Inflammatory macrophage treated with lipopolysaccharide for 4 hours (primary cell): ENCODE measurements at regions not wholly inside any gene's neighbourhood (a gene's known extent, or its start where the extent isn't known, plus 50 kb on each side); places are given as distances from the start of the nearest gene placed in this dataset.

Source experiments
- DNase-seq: peaks from one replicate; pipeline ENCODE4 v3.0.0-alpha.2; 2020

DNA sequence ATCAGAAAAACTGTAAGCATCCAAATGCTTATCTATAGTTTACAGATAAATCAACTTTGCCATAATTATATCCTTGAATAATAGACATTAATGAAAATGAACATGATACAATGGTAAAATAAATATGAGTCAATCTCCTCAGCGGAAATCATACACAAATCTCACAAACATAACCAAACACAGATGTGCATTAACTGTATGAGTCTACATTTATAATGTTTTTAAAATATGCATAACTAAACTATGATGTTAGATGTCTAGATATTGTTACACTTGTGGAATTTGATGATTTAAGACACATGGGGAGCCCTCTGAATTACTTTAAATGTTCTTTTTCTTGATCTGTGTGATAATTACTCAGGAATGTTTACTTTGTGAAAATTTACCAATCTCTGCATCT lies 951.2 kb downstream of the TECRL start:
- no peak for DNase-seq

DNA sequence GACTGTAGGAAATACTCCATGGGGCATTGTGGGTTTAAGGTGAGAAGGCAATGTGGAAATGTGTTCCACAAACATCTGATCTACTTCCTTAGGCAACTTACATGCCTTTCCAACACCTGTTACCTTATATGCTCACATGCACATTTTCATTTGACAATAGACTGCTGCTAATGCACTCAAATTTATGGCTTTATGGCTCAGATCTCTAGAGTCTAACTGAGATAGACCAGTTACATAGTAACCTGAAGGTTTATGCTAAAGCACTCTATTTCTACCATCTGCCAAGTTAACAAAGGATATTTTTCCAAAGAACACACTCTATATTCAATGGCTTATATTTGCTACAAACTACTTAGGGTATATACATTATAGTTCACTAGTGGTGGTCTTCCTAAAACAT lies 969.0 kb downstream of the TECRL start:
- DNase-seq, result no peak

DNA sequence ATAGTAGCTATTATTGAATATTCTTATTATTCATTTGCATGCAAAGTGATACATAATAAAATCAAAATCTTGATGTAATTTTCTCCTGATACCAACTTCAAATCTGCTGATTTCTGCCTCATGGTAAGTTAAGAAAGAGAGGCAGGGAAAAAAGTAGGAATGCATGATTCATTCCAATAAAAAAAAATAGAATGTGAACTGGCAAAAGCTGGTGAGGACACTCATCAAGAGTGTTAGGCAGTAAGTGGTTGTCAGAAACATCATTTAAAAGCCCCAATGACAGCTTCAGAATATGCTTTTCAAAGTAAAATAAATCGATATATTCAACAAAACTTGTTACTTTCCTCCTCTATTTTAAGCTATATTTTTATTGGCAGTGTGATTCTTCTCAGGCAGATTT lies 979.1 kb downstream of the TECRL start:
- no peak for DNase-seq

DNA sequence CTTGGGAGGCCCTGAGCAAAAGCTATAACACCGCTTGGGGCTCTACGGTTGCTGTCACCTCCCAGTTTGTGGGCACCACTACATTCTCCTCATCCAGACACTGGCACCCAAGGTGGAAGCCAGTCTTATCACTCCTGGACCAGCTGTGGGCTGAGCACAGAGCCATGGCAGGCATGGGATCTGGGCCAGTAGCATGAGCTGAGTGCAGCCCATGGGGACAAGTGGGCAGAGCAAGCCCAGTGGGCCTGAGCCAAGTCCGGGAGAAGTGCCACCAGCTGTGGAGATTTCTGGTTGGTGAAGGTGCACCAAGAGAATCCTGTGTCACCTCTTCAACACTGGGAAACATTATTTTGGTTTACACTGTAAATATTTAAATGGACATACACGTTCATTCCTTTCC lies 1013.0 kb downstream of the TECRL start:
- DNase-seq, result no peak

DNA sequence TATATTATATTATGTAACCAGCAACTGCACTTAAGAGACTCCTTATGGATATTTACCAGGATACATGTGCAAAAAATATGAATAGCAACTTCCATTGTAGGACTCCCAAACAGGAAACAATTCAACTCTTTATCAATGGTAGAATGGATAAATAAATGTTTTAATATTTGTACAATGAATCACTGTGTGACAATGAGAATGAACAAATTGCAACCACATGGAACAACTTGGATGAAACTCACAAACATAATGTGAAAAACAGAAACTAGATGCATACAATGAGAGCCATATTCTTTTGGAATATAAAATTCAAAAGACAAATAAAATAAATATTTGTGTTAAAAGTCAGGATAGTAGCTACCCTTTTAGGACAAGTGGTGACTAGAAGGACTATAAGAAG lies 1015.7 kb downstream of the TECRL start:
- no peak for DNase-seq

DNA sequence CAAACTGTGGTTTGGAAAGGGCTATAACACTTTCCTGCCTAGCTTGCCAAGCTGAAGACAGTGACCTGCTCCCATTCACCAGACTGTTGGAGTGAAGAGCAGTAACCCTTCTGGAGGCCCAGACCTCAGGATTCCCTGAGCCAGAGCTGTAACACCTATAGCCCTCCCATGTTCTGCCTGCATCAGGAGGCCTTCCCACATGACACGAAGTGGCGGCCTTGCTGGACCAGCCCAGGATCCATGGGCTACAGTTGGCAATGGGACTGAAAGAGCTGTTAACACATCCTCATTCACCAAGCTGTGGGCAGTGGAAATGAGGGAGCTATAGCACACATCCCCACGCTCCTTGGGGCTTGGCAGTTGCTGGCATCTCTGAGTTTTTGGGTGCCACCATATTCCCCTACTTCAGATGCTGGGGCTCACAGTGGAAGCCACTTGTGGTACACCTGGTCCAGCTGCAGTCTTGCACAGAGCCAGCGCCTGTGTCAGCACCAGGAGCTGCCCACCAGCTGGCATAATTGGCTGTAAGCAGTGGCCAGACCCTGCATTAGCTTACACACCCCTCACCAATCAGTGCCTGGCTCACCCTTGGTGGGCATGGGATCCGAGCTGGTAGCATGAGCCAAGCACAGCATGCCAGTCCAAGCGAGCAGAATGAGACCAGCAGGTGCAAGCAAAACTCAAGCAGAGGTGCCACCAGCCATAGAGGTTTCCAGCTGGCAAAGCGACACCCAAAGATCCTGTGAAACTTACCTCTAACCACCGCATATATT lies 1029.3 kb downstream of the TECRL start:
- DNase-seq, result no peak

DNA sequence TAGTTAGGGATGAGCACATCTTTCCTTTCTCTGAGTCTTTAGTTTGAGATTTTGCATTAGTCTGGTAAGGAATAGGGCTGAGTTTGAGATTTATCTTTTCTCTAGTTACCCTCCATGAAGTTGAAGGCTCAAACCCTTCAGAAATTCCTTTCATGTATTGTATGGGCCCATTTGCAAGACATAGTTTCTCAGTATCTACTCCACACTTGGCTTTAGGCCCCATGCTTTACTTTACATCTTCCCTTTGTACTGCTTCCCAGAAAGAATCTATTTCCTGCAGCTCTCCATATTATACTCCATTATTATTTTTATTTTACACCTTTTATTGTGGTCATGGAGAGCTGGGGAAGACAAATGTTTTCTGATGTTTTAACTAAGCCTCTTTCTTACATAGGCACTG lies 1038.2 kb downstream of the TECRL start:
- no peak for DNase-seq

DNA sequence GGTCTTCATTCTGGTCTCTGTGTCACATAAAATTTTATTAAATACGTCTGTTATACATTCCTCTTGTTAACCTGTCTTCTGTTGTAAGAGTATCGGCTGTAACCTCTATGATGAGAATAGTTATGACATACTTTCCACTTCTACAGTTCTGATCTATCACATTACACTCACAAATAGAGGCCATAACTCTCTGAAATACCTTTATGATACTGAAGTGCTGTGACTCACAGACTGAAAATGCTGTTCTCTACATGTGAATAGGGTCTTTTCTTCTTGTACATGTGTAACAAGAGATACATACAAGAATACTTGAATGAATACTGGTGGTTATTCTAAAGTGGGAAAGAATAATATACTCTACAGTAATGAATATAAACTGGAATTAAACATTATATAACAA lies 1047.6 kb downstream of the TECRL start:
- no peak for DNase-seq

DNA sequence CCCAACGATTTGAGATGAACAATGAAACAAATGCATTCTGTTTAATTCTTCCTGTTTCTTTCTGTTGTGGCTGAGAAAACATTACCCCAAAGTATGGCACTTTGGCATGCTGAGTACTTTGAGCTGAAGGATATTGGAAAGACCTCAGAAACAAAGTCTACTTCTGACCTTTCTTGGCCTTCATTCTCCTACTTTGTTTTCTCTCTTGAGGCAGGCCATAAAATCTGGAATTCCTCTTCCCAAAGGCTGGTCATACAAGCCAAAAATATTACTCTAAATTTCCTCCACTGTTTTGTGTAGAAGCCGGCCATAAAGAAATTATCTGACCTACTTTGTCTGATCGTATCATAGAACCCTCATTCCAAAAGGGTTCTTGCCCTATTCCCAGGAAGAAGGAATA lies 1048.2 kb downstream of the TECRL start:
- DNase-seq, result no peak

DNA sequence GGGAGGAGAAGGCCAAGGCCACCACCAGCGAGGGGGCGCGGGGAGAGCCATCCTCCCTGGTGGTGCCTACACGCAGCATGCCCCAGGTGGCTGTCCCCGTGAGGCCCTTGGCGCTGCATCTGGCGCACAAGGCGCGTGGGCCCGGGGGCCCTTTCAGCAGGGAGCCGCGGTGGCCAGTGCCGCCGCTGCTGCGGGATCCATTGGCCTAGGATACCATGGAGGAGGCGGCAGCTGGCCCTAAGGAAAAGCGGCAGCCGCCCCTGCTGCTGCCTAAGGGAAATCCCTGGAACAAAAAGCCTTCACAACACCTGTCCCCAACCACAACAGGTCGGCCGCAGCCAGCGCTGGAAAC lies 1059.6 kb downstream of the TECRL start:
- DNase-seq, result no peak

DNA sequence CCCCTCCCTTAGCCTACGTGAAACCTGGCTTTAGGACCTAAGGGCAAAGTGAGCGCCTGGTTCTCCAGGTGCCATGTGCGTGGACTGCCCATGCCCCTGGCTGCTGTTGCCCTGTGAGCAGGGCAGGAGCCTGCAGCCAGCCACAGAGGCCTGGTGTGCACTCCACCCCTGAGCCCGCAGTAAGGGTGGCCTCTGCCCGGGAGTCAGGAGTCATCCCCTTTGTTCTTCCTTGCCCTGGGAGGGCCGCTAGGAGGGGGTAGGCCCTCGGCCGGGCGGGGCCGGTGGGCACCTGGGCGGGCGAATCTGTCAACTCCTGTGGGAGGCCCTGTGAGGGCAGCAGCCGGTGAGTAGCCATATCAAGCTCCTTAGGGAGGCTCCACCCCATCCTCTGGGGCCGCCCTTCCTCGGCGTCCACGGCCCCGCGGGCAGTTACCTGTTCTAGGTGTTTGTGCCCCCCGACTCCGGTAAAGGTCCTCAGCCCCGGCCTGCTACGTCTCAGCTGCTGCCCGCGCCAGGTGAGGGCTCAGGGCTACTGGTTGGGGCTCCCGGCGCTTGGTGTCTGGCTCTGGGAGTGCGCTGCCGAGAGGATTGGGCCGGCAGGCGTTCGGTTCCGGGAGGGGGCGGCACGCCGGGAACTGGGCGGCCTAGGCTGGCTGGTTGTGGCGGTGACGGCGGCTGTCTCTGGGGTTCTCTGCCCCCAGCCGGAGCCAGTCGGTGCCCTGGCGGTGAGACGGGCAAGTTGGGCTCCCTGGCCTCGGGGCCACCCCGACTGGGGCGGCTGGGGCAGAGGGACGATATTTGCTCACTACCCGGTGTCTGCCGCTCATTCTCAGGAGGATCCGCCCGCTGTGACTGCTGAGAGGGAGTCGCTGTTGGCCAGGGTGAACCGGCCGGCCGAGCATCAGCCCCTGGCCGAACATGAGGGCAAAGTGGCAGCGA lies 1060.2 kb downstream of the TECRL start:
- DNase-seq, result no peak

DNA sequence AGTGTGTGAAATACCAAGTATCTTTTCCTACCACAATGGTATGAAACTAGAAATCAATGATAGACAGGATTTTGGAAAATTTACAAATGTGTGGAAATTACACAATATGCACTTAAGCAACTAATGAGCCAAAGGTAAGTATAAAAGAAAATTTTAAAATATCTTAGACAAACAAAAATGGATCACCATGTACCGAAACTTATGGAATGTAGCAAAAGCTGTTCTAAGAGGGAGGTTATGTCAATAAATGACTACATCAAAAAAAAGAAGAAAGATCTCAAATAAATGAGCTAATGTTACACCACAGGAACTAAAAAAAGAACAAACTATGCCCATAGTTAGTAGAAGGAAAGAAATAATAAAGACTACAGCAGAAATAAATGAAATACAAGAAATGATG lies 1084.1 kb downstream of the TECRL start:
- DNase-seq, result no peak

DNA sequence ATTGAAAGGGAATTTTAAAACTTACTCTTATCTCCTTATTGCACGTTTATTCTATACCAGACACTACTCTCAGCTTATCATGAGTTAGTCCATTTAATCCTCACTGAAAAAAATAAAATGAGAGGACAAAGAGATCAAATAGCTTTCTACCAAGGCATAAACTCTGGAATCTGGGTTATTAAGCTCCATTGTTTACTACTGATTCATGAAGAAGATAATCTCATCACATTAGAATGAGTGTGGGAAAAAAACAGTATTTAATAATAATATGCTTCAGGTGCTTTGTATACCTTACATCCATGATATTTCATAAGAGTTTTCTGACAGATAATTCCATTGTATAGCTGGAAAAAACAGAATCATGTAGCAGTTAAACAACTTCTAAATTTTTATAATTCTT lies 1092.6 kb downstream of the TECRL start:
- DNase-seq, result no peak

DNA sequence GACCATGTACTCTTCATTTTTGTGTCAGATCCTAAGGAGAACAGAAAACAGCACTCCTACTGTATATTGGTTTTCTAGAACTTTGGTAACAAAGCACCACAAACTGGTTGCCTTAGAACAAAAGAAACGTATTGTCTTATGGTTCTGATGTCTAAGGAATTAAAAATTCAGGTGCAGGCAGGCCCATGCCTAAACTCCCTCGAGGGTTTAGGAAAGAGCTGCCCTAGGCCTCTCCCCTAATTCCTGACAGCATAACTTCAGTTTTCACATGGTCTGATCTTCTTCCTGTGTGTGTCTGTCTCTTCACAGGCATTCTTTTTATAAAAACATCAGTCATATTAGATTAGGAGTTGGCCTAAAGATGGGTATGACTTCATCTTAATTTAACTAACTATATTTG lies 1093.6 kb downstream of the TECRL start:
- DNase-seq, result no peak

DNA sequence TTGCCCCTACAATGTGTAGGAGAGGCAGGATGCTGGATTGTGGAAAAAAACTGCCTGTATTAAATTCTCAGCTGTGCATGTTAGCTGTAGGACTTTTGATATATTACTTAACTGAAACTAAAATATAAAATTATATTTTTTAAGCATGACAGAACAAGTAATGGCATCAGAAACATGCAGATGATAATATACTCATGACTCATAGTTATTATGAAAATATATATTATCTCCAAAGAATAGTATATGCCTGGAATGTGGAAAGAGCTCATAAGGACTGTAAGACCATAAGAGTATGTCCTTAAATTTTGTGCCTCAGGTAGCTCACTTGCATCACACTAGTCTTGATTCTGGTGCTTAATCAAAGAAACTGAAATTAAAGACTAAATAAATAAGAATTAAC lies 1100.6 kb downstream of the TECRL start:
- DNase-seq, result no peak

DNA sequence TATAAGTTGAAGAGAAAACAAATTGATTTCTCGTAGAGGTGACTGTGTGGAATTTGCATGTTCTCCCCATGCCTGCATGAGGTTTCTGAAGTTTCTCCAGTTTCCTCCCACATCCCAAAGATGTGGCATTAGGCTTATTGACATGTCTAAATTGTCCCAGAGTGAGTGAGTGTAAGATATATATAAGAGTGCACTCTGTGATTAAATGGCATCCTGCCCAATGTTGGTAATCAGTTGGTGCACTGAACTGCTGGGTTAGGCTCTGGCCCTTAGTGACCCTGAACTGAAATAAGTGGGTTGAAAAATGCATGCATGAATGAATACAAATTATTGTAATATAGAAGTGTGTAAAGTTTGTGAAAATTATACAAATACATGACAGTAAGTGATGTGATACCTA lies 1106.5 kb downstream of the TECRL start:
- no peak for DNase-seq

DNA sequence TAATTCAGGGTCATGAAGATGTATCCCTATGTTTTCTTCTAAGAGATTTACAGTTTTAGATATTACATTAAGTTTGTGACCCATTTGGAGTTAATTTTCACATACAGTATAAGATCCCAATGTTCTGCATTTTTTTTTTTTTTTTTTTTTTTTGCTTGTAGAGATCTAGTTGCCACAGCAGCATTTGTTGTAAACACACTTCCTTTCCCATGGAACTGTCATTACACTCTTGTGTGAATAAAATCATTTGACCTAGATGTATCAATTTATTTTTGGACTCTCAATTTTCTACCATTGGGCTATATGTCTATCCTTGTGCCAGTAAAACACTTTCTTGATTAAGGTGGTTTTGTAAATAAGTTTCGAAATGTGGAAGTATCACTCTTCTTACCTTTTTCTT lies 1107.2 kb downstream of the TECRL start:
- no peak for DNase-seq

DNA sequence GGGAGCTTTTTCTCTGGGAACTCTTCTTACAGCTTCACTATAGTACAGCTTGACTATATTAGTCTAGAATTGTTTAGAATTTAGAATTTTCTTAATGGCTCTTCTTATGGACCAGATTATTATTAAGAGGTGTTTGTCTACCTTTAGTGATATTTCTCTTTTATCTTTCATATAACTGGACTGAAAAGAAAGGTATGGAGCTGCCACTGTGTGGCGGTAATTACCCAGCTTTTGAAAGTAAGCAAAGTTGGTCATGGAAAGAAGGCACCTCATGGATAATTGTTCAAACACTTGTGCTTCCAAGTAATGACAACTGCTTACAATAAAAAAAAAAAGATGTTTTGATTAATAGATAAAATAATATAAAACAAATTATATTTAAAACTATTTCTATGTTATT lies 1112.5 kb downstream of the TECRL start:
- DNase-seq, result no peak

DNA sequence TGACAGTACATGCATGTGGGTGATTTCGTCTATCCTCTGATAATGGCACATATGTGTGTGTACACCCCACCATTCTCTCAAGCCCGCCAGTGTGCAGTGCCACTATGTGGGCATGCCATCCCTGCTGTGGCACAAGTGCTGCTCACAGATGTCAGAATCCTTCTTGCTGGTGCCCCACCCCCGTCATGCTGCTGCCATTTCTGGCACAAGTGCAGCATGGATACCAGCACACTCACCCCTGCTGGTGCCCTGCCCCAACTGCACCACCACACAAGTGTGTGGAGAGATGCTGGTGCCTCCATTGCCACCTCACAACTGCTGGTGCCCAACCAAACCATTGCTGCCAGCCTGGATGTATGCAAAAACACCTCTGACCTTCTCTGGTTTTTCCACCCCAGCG lies 1133.8 kb downstream of the TECRL start:
- DNase-seq, result no peak

DNA sequence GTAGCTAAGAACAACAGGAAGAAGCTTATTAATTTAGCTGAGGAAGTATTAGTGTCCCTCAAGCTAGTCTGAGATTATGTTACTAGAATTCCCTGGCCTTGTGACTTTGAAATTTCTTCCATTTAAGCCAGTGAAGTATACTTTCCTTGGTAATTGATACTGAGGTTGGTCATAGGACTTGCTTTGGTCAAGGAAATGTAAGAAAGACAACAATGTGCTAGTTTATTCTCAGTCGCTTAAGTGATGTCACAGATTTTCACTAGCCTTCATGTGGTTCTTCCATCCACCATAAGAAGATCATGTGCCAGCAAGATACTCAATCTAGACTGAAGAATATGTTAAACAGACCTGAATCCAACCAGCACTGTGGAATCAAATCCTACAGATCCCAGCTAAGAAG lies 1140.1 kb downstream of the TECRL start:
- DNase-seq, result no peak

DNA sequence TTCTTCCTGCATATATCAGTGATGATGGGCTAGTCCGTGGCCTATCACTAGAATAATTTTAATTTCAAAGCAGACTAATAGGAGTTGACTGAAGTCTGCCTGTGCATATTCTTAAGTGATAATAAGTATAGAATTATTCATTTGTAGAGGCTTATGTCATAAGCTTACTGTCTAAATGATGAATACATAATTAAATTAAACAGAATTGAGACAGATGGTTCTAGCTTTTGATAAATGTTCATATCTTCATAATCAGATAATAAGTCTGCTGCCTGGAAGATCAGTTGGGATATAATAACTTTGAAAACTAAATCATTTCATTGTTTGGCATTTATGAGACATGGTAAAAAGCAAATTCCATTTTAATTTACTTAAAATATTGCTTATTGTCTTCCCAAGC lies 1175.6 kb downstream of the TECRL start:
- no peak for DNase-seq

DNA sequence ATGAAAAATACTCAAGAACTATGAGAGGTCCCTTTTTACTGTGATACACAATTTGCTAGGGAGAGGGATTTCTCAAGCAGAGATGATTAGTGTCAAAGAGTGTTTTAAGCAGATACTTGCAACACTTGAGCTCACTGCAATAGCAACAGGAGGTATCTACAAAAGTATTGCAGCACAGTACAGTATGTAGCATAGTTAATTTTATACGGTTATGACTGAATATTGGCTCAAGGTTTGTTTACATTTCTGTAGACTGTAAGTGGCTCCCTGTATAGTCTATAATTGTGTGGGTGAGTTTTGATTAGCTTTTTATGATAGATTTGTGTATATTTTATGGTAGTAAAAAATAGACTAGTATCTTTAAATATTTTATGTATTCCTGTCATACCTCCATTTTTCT lies 1177.2 kb downstream of the TECRL start:
- DNase-seq, result no peak

DNA sequence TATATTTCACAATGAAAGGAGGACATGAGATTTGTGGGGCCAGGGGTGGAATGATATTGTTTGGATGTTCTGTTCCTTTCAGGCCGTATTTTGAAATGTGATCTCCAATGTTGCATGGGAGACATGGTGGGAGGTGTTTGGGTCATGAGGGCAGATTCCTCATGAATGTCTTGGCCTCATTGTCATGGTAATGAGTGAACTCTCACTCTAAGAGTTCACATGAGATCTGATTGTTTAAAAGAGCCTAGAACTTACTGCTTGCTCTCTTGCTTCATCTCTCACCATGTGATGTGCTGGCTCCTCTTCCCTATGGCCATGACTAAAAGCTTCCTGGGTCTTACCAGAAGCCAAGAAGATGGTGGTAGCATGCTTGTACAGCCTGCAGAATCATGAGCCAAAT lies 1183.0 kb downstream of the TECRL start:
- DNase-seq, result no peak

DNA sequence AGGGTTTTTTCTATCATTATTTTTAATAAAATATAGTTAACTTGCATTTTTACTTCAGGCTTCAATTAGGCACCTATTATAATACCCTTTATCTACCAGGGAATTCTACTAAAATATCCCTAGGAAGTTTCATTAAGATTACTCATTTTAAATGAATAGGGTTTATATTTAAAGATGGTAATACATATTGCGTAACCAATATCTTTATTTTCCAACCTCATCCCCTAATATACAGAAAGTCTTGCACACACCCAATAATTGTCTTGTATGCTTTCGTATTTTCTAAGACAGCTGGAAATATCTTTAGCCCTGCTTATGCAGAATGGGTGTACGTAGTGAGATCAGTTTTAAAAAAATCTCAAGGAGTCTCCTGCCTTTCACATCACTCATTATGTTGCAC lies 1186.8 kb downstream of the TECRL start:
- DNase-seq, result no peak

DNA sequence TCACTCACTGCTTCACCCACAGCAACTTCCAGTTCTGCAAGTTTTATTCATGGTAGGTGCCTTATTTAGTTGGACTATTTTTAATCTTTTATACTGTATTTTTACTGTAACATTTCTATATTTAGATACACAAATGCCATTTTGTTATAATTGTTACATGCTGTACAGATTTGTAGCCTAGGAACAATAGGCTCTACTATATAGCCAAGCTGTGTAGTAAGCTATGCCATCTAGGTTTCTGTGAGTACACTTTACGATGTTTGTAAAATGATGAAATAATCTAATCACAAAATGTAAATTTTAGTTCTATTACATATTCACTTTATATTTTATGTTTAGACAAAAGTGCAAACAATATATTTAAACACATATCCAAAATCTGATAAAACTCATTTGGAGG lies 1187.8 kb downstream of the TECRL start:
- no peak for DNase-seq
